Midbrain (tissue), 1 donor: ENCODE measurements at regions not wholly inside any gene's neighbourhood (a gene's known extent, or its start where the extent isn't known, plus 50 kb on each side); places are given as distances from the start of the nearest gene placed in this dataset.

ENCODE experiments used
- DNase-seq: peaks from one replicate; lab custom pipeline; 2025; lab: John Stamatoyannopoulos, UW

DNA sequence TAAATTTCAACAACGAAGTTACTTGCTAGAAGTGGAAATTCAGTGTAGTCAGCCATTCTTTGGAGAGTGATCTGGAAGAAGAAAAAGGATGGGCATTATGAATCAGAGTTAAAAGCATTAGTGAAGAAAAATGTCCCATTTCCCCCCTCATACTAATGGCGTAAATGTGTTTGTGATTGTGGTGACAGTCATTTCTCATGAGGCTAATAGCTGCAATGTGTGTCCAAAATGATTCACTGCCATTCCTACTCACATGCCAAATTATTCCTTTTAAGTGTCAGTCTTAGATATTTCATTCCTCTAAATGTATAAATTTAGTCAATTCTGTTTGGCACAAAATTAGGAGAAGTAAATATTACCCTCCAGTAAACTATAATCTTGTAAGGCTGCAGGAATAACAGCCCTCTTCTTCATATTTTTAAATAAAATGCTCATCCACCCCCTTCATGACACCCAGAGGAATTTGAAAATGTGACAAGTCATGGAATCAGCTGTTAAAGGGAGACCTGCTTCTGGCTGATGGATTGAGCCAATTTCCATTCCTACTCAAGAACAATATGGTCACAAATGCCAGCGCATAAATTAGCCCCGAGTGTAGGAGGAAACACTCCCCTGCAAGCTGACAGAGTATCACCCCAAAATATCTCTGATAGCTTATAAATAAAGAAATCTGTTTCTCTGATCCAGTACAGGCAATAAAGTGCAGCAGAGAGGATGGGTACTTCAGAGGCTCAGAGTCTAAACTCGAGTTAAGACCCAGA lies 912.3 kb upstream of the SEL1L start:
- DNase-seq: no peak

DNA sequence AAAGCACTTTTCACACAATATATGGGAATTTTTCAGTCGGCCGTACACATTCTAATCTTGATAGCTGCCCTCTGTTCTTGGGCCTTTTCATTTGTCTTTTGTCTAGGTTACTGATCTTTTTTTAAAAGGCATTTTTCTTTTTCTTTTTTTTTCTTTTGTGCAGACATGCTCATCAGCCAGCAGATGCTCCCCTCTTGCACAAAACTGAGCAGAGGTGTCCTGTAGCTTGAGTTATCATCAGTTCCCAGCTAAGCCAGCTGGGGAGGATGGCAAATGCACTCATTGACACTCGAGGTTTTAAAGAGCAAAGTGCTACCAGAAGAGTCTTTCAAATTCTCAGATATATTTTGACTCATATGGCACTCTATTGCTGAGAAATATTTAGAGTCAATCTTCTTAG lies 913.9 kb upstream of the SEL1L start:
- DNase-seq: no peak

DNA sequence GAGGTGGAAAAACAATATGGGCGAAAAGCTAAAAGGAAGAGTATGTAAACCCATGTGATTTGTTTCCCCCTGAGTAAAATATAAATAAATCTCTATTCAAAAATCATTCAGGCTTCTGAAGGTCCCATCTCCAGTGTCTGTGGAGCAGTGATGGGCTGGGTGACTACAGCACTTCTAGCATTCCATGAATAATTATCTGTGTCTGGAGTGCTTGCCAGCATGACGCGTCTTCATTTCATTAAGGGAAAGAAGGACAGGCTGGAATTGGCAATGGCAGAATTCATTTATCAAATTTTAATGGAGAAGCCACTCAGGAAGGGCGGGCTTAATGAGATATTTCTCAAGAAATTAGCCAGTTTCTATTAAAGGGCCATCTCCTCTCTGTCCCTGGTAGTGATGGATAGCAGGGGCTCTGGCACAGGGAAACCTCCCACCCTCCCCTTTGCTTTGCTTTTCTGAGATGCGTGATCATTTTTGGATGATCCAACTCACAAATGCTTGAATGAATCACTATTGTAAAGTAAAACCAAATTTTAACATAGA lies 916.3 kb upstream of the SEL1L start:
- no peak for DNase-seq

DNA sequence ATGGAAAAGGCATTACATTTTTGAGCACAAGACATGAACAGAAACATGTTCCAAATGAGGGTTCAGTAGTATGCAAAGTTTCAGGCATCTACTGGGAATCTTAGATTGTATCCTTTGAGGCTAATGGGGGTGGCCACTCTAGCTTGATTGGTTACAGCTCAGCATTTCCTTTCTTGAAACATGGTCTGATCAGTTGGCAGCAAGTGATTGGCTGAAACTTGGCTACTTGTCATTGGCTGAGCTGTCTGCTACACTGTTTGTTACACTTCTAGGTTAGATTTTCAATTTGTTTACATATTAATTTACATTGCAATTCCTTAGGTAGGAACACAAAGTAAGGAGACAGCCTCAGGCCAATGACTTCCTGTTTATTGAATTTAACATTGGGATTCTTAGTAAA lies 918.0 kb upstream of the SEL1L start:
- DNase-seq: no peak

DNA sequence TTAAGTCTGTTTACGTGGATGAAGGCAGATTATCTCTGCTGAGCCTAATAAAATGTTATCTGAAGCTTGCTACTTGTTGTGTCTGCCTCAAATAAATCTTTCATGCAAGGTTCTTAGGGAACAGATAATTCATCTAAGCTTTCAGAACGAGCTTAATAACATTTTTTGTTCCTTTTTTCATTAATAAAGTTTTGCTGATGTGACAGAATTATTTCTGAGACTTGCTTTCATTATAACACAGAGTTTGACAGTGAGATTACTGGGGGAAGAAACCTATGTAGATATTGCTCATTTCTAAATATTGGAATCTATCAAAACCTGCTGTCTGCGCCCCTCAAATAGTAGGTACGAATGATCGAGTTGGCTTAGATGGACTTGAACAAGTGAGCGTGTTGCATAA lies 948.7 kb upstream of the SEL1L start:
- no peak for DNase-seq

DNA sequence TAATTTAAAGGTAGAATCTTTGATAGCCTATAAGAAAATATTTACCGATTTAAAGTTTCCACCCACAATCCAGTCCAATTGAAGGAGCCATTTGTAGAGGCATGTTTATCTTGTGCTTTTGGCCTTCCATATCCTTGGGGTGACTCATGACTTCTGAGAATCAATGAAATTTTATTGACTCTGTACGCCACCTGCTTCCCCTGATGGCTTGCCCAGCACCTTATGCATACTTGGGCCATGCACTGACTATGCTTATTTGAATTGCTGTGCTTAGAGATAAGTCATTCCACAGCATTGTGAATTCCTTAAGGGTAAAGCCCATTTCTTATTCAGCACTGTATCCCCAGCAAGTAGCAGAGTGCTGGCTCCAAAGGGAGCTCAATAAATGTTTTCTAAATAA lies 954.8 kb upstream of the SEL1L start:
- DNase-seq: no peak

DNA sequence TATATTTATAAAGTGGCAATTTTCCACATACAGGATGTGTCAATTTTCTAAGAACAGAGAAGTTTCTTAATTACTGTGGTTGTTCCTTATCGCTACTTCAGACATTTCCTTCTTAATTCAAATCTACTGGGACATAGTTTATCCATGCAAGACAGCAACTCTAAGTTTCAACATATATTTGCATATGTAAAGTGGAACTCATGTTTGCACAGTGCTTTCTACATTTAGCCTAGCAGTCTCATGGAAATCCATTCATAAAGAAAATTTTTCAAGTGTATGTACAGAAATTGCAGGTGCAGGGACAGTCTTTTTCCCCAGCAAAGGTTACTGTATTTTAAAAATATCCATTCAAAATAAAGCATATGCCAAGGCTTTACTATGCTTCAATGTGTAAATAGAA lies 956.7 kb upstream of the SEL1L start:
- no peak for DNase-seq

DNA sequence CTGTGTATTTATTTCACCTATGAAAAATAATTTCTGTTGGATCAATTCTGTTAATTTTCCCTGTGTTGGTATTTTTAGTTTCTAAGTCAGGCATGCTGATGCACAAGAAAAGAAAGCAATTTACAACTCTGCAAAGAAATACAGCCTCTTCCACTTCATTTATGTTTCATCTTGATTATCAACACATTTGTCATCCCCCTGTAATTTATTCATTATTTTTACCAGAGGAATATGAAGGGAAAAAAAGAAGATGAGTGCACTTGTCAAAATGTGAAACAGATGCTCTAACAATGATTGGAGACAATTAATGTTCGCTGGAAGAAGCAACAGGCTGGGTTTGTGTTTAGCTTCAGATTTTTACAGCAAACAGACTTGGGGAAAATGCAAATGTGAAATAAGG lies 958.5 kb upstream of the SEL1L start:
- DNase-seq: no peak

DNA sequence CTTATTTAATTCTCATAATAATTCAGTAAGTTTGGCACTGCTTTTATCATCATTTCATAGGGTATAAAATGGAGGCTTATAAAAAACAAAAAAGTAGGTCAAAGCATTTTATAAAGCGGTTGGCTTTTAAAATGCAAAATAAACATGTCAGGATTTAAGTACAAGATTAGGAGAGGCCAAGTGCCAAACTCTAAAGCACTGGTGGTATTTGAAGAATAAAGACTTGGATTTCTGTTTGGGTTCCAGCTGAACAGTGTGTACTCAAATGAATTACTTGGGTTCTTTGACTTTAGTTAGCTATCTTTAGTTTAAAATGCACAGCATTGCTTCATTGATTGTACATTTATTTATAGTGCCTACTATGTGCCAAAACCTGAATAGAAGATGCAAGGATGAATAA lies 966.6 kb upstream of the SEL1L start:
- no peak for DNase-seq

DNA sequence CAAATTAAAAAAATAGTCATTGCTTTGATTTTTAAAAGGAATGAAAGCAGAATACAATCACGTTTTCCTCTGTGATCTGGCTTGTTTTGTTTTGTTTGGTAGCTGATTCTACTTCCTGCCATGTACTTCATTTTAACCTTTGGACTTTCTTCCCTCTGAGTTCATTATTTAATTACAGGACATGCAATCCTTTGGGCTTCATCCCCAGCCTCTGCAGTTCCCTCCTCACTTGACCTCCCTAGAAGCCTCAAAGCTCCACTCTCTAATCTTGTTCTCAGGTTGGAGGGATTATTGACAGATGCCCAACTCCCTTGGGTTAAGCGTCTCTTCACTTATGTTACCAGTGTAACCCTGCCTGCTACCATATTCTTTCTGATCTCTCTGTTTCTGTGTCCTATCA lies 967.9 kb upstream of the SEL1L start:
- DNase-seq: no peak

DNA sequence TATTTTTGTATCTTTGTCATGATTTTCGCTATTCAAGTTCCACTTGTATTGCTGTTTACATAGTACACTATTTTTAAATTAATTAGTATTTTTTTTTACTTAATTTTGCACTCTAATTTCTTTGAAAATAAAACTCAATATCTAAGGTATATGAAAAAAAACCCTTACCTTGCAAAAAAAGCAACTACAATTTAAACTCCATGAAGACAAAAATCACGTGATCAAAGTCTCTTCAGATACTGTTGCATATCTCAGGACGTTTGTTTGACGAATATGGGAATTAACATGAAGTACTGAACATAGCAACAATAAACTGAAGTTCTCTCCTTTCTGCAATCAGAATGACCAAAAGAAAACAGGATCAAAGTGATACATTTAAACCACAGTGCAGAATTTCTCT lies 968.4 kb upstream of the SEL1L start:
- DNase-seq: no peak

DNA sequence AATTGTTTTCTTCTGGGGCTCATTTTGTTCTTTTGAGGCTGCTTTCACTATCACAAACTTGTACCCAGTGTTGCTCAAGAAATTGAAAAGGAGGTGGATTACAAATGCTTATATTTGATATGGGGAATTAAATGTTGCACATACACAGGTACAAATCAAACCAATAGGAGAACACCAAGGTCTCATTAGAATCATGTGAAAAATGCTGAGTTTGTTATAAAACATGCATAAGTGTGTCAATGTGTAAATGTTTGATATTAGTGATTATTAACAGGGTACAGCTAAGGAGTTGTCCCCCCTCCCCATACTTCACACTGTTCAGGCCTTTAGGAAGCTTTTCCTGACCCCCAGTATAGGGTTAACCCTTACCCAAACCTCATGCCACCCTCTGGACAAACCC lies 971.2 kb upstream of the SEL1L start:
- no peak for DNase-seq

DNA sequence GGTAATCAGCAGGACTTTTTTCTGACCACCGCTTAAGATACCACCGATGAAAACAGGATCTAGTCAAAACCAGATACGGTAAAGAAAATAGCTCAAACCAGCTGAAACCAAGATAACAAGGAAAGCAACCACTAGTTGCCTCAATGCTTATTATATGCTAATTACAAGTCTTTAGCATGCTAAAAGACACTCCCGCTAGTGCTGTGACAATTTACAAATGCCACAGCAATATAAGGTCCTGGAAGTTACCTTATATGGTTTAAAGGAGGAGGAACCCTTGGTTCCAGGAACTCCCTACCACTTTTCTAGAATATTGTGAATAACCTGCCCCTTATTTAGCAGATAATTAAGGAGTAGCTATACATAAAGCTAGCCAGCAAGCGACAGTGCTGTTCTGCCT lies 976.4 kb upstream of the SEL1L start:
- DNase-seq: no peak

DNA sequence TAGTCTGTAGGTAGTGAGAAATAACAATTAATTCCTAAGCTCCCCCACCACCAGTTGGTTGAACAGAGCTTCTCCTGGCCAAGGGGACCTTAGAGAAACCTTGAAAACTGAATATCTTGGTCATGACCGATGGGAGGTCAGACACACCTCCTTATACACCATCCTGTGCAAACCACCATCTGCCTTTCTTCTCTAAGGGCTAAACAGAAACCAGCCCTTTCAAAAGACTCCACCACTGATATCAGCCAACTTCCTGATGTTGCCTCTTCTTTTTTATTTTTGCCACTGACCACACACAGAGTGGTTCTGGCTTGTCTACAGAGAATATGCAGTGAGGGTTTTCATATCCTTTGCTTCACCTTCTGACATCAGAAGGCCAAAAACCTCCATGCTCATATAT lies 977.7 kb upstream of the SEL1L start:
- DNase-seq: no peak

DNA sequence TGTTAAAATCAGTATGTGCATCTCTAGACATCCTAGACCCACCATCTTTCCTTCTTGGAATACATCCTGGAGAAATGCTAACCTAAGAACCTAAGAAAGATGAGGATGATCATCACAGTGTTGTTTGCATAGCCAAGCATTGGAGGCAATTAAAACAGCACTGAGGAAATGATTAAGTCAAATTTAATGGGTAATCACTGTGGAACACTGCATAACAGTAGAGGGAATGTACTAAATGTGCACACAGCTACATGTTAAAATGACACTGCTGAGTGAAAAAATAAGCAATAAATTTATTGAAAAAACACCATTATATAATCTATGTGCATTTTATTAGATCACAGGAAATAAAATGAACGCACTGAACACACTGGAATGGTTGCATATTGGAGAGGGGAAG lies 987.1 kb upstream of the SEL1L start:
- no peak for DNase-seq

DNA sequence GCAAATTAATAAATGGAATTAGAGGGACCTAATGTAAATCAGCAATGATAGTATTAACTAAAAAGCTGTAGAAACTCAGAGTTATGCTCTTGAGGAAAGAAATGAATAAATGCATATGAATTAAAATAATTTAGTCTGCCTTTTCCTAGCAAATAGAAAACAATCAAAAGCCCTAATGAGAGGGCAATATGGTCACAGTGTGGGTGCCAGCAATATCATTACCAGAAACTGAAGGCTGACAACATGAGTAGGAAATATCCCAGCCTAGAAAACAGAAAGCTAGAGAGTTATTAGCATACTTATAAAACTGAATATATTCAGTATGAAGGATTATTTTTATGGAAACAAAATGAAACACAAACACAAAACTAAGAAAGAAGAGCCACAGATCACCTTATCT lies 987.5 kb upstream of the SEL1L start:
- DNase-seq: no peak

DNA sequence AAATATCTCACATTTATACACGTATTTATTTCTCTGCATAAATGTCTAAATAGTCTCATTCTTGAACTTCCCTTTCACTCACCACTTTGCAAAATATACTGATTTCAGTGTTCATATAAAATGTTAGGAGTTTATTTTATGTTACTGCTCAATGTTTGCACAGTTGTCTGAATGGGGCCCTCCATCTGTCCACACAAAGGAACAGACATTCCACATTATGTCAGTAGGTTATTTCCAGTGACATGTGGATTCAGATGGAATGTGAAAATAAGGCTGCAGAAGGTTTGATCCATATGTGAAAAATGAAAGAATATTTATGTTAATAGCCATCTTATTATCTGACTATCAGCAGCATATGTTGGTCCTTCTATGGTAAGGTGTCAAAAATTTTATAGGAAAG lies 994.4 kb upstream of the SEL1L start:
- no peak for DNase-seq

DNA sequence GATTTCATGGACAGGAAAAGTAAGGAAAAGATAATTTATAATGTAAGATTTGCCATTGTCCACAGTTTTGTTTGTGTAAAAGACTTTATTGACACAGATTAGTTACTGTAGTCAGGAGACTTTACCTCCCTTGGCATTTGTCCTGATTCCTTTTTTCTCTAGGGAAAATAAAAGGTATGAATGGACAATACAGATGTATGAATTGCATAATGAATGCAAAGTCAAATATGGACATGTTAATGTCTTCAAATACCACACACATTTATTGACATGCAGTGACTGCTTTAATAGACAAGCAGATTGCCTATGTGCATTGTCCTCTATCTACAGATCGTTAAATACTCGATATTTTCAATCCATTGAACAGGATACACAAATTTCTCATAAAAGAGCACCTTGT lies 999.7 kb upstream of the SEL1L start:
- no peak for DNase-seq

DNA sequence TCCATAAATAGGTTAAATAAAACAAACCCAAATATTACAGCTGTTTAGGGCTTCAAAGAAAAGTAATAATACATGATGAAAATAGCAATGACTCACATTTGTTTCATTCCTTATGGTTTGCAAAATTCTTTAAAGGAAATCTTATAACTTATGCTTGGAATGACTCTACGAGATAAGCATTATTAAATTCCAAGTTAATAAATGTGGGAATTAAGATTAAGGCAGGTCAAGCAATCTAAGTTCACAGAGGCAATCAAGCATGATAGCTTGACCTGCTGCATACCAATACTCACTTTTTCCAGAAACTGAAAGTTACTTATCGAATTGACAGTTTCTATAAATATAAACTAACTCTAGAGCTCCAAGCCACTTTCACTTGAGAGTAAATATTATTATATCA lies 1002.9 kb upstream of the SEL1L start:
- DNase-seq: no peak

DNA sequence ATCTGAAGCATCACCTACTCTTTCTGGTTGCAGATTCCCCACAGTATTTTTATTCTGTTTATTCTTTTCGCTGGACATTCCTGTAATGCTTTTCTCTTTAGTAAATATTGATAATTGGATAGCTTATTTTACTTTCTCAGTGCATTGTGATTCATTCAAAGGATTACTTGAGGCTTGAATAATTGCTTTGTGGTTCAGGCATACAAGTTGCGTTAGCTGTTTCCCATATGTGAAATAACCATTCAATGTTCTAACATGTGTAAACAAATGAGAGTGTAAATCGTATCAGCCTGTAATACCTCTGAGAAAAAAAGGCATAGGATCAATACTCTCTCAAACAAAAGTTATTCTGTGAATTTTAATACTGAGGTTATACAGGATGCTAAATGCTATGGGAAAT lies 1004.2 kb upstream of the SEL1L start:
- no peak for DNase-seq

DNA sequence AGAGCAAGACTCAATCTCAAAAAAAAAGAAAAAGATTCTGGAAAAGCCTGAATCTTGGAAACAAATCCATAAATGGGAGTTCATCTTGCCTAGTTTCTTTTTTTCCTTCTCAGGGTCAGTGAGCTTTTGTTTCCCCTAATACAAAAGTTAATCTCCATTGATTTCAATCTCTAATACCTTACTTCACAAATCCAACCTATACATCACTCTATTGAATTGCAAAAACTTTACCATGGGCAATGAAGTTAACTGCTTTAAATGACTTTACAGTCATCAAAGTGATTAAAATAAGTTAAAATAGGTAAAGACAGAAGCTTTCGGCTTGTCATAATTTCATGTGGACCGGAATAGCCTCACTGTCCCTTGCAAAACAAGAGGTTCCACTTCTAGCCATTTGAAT lies 1012.7 kb upstream of the SEL1L start:
- no peak for DNase-seq

DNA sequence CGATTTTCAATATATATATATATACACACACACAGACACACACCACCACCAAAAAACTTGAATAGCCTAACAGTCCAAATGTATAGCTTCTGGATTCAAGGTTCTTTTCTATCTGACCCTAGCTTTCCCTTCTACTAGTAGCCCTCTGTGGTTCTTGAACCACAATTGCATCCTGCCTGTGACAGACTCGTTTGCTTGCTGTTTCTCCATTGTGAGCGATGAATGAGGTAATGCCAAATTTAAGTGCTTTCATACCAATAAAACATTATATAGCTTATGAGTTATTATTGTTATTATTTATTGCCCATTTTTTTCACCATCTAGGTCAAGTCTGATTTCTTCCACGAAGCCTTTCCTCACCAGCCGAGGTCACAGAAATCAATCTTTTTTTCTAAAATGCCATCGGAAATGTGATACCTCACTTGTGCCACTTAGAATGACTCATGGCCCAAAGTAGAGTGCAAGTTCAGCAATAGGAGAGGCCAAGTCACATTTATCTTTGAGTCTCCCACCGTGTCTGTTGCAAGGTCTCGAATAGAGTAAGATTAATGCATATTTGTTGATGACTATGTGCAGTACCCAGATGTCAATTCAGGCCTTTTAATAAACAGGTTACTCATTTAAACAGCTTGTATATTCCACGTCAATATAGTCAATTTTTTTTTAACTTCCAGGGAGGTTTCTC lies 1015.8 kb upstream of the SEL1L start:
- no peak for DNase-seq

DNA sequence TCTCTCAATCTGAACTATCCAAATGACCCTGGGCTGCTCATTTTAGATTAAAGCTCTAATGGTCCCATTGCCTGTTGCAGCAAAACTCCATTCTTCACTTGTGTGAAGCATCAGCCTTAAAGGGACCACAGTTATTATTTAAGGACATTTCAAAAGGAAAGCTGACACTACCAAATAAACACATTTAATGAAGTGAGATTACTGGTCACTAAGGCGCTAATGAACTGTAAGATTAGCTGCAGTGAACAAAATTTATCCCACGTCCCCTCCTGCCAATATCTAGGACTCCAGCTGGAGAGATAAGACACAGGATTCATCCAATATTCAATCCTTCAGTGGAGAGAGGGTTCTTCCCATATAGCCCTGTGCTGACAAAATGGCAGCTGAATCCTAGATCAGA lies 1029.2 kb upstream of the SEL1L start:
- DNase-seq: no peak

DNA sequence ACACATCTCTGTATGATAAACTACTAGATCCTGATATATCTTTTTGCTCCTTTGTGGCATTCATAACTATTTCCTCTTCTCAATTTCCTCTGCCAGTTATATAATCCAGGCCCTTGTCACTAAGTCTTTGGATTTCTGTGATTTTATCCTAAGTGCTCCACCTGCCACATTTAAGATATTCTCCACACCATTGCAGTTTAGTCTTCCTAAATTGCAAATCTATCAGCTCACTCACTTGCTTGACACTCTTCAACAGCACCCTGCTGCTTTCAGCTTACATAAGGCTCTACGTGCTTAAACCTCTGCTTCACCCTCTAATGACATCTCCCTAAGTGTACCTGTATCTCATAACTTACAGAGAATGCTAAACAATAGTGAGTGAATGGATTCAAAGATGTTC lies 1032.2 kb upstream of the SEL1L start:
- DNase-seq: no peak
